ENCODE measurements at regions not wholly inside any gene's neighbourhood (a gene's known extent, or its start where the extent isn't known, plus 50 kb on each side); places are given as distances from the start of the nearest gene placed in this dataset.
"Not testable (repeated sequence)": the region's sequence is repeated elsewhere in the genome, so short reads cannot be mapped to it uniquely, and the experiment has no call there.

GRCh38 chr1:74963120-74963519 lies 171.1 kb upstream of the LHX8 start:
- H3K9me3 ChIP-seq (ENCODE audit: low read depth) = no peaks in the 10 kb centered on the region
- no peaks in the 10 kb centered on the region for H3K27me3 ChIP-seq (replicated peaks; ENCODE audit: insufficient read depth)
- H3K9ac ChIP-seq = no peak overlapping the region
- H3K4me2 ChIP-seq (ENCODE audit: unreplicated experiment) = no peak overlapping the region
- no peaks in the 10 kb centered on the region for H3K79me2 ChIP-seq (ENCODE audit: insufficient read depth)
- H3K27ac ChIP-seq = no peak overlapping the region
- no peak overlapping the region for H3K4me3 ChIP-seq
- H2AFZ ChIP-seq = no peak overlapping the region
- H4K20me1 ChIP-seq (ENCODE audit: insufficient read depth) = no peaks in the 10 kb centered on the region
- H3K4me1 ChIP-seq (ENCODE audit: insufficient read depth) = no peaks in the 10 kb centered on the region
- no peak for DNase-seq
- 33 to 44% methylated on average over 2 of the region's 2 CpGs for WGBS, 2 experiments (ENCODE audit: low coverage in 1 of 2, low lambda C conversion rate in 2 of 2, missing lambda C conversion rate in 2 of 2)
- TF ChIP-seq EZH2 (IDR thresholded peaks at IDR 0.05; ENCODE audit: insufficient read depth, poor library complexity, severe bottlenecking) (no peak), EZH2phosphoT487 (IDR thresholded peaks at IDR 0.05; ENCODE audit: insufficient read depth, low read depth) (no peak)
- H3F3A ChIP-seq (ENCODE audit: insufficient read depth) = no peaks in the 10 kb centered on the region
- no peaks in the 10 kb centered on the region for H3K9me2 ChIP-seq (ENCODE audit: insufficient read depth)
- in situ Hi-C loops (cut with MboI) = no loop called here
- no peaks in the 10 kb centered on the region for H3K36me3 ChIP-seq (ENCODE audit: low read depth)

- Histone ChIP-seq H3F3A (ENCODE audit: insufficient read depth) (no peaks in the 10 kb centered on the region), H3K79me2 (ENCODE audit: insufficient read depth) (no peaks in the 10 kb centered on the region), H3K36me3 (ENCODE audit: low read depth) (no peaks in the 10 kb centered on the region), H3K9me2 (ENCODE audit: insufficient read depth) (no peaks in the 10 kb centered on the region), H4K20me1 (ENCODE audit: insufficient read depth) (no peaks in the 10 kb centered on the region), H3K9ac (no peak overlapping the region), H3K4me3 (no peak overlapping the region), H3K4me1 (ENCODE audit: insufficient read depth) (no peaks in the 10 kb centered on the region), H3K27me3 (replicated peaks; ENCODE audit: insufficient read depth) (no peaks in the 10 kb centered on the region), H2AFZ (no peak overlapping the region), H3K27ac (no peak overlapping the region), H3K9me3 (ENCODE audit: low read depth) (no peaks in the 10 kb centered on the region), H3K4me2 (ENCODE audit: unreplicated experiment) (no peak overlapping the region)
- in situ Hi-C loops (cut with MboI) = no loop called here
- 21 to 25% methylated on average over 9 of the region's 9 CpGs for WGBS, 2 experiments (ENCODE audit: low coverage in 1 of 2, low lambda C conversion rate in 2 of 2, missing lambda C conversion rate in 2 of 2)
- TF ChIP-seq EZH2 (IDR thresholded peaks at IDR 0.05; ENCODE audit: insufficient read depth, poor library complexity, severe bottlenecking) (no peak), EZH2phosphoT487 (IDR thresholded peaks at IDR 0.05; ENCODE audit: insufficient read depth, low read depth) (no peak)
- peak; percentile 8 for DNase-seq
Observed at GRCh38 chr1:74964508-74965102, 169.6 kb upstream of the LHX8 start.

- no peaks in the 10 kb centered on the region for H4K20me1 ChIP-seq (ENCODE audit: insufficient read depth)
- H3K9me2 ChIP-seq (ENCODE audit: insufficient read depth) = no peaks in the 10 kb centered on the region
- no peak overlapping the region for H3K27ac ChIP-seq
- H3K4me2 ChIP-seq (ENCODE audit: unreplicated experiment) = no peak overlapping the region
- H3K79me2 ChIP-seq (ENCODE audit: insufficient read depth) = no peaks in the 10 kb centered on the region
- no peaks in the 10 kb centered on the region for H3K4me1 ChIP-seq (ENCODE audit: insufficient read depth)
- no peak for DNase-seq
- H3K9me3 ChIP-seq (ENCODE audit: low read depth) = no peaks in the 10 kb centered on the region
- 10 to 19% methylated on average over 2 of the region's 2 CpGs for WGBS, 2 experiments (ENCODE audit: low coverage in 1 of 2, low lambda C conversion rate in 2 of 2, missing lambda C conversion rate in 2 of 2)
- TF ChIP-seq EZH2 (IDR thresholded peaks at IDR 0.05; ENCODE audit: insufficient read depth, poor library complexity, severe bottlenecking) (no peak), EZH2phosphoT487 (IDR thresholded peaks at IDR 0.05; ENCODE audit: insufficient read depth, low read depth) (no peak)
- H3K9ac ChIP-seq = no peak overlapping the region
- no peak overlapping the region for H2AFZ ChIP-seq
- no peaks in the 10 kb centered on the region for H3K27me3 ChIP-seq (replicated peaks; ENCODE audit: insufficient read depth)
- in situ Hi-C loops (cut with MboI) = no loop called here
- H3K4me3 ChIP-seq = no peak overlapping the region
- H3K36me3 ChIP-seq (ENCODE audit: low read depth) = no peaks in the 10 kb centered on the region
- H3F3A ChIP-seq (ENCODE audit: insufficient read depth) = no peaks in the 10 kb centered on the region
Observed at GRCh38 chr1:74969566-74970135, 164.5 kb upstream of the LHX8 start.

GRCh38 chr1:74971982-74972381 lies 162.2 kb upstream of the LHX8 start:
- H3K4me1 ChIP-seq (ENCODE audit: insufficient read depth) = no peaks in the 10 kb centered on the region
- H3K4me2 ChIP-seq (ENCODE audit: unreplicated experiment) = no peak overlapping the region
- in situ Hi-C loops (cut with MboI) = no loop called here
- H3K27ac ChIP-seq = no peak overlapping the region
- no peaks in the 10 kb centered on the region for H3K36me3 ChIP-seq (ENCODE audit: low read depth)
- no peaks in the 10 kb centered on the region for H3K9me2 ChIP-seq (ENCODE audit: insufficient read depth)
- H3K9ac ChIP-seq = no peak overlapping the region
- TF ChIP-seq EZH2phosphoT487 (IDR thresholded peaks at IDR 0.05; ENCODE audit: insufficient read depth, low read depth) = no peak
- no peak for TF ChIP-seq EZH2 (IDR thresholded peaks at IDR 0.05; ENCODE audit: insufficient read depth, poor library complexity, severe bottlenecking)
- no peaks in the 10 kb centered on the region for H3F3A ChIP-seq (ENCODE audit: insufficient read depth)
- H2AFZ ChIP-seq = no peak overlapping the region
- no peak for DNase-seq
- H3K9me3 ChIP-seq (ENCODE audit: low read depth) = no peaks in the 10 kb centered on the region
- WGBS, 2 experiments (ENCODE audit: low coverage in 1 of 2, low lambda C conversion rate in 2 of 2, missing lambda C conversion rate in 2 of 2) = 0 to 2% methylated on average over 2 of the region's 2 CpGs
- no peaks in the 10 kb centered on the region for H4K20me1 ChIP-seq (ENCODE audit: insufficient read depth)
- H3K27me3 ChIP-seq (replicated peaks; ENCODE audit: insufficient read depth) = no peaks in the 10 kb centered on the region
- H3K79me2 ChIP-seq (ENCODE audit: insufficient read depth) = no peaks in the 10 kb centered on the region
- no peak overlapping the region for H3K4me3 ChIP-seq

GRCh38 chr1:74976491-74976890 lies 157.7 kb upstream of the LHX8 start:
- Histone ChIP-seq H3K4me2 (ENCODE audit: unreplicated experiment) (no peak overlapping the region), H4K20me1 (ENCODE audit: insufficient read depth) (no peaks in the 10 kb centered on the region), H3K9ac (no peak overlapping the region), H3F3A (ENCODE audit: insufficient read depth) (no peaks in the 10 kb centered on the region), H3K9me2 (ENCODE audit: insufficient read depth) (no peaks in the 10 kb centered on the region), H2AFZ (no peak overlapping the region), H3K79me2 (ENCODE audit: insufficient read depth) (no peaks in the 10 kb centered on the region), H3K36me3 (ENCODE audit: low read depth) (no peaks in the 10 kb centered on the region), H3K9me3 (ENCODE audit: low read depth) (no peaks in the 10 kb centered on the region), H3K4me1 (ENCODE audit: insufficient read depth) (no peaks in the 10 kb centered on the region), H3K27ac (no peak overlapping the region), H3K27me3 (replicated peaks; ENCODE audit: insufficient read depth) (no peaks in the 10 kb centered on the region), H3K4me3 (no peak overlapping the region)
- no peak for DNase-seq
- TF ChIP-seq EZH2 (IDR thresholded peaks at IDR 0.05; ENCODE audit: insufficient read depth, poor library complexity, severe bottlenecking) = no peak
- TF ChIP-seq EZH2phosphoT487 (IDR thresholded peaks at IDR 0.05; ENCODE audit: insufficient read depth, low read depth) = no peak
- in situ Hi-C loops (cut with MboI) = no loop called here

- in situ Hi-C loops (cut with MboI); H3K36me3 ChIP-seq (ENCODE audit: low read depth); H3K9me3 ChIP-seq (ENCODE audit: low read depth); H3K4me3 ChIP-seq; H3K4me2 ChIP-seq (ENCODE audit: unreplicated experiment); H3K27me3 ChIP-seq (replicated peaks; ENCODE audit: insufficient read depth); H3K9ac ChIP-seq; H3K9me2 ChIP-seq (ENCODE audit: insufficient read depth); H3K79me2 ChIP-seq (ENCODE audit: insufficient read depth); H4K20me1 ChIP-seq (ENCODE audit: insufficient read depth); H3F3A ChIP-seq (ENCODE audit: insufficient read depth); H2AFZ ChIP-seq; DNase-seq; H3K4me1 ChIP-seq (ENCODE audit: insufficient read depth); H3K27ac ChIP-seq: not testable (repeated sequence)
- WGBS, 2 experiments (ENCODE audit: low coverage in 1 of 2, low lambda C conversion rate in 2 of 2, missing lambda C conversion rate in 2 of 2) = 70 to 85% methylated on average over 1 of the region's 1 CpG
Observed at GRCh38 chr1:74992448-74992847, 141.7 kb upstream of the LHX8 start.
